Stimulated activated CD4-positive, alpha-beta T cell treated with anti-CD3 and anti-CD28 coated beads, Interleukin-2, amount 100 ng/mL, for 24 hours (primary cell): ENCODE measurements at regions not wholly inside any gene's neighbourhood (a gene's known extent, or its start where the extent isn't known, plus 50 kb on each side); places are given as distances from the start of the nearest gene placed in this dataset.
"Not testable (repeated sequence)": the region's sequence is repeated elsewhere in the genome, so short reads cannot be mapped to it uniquely, and the experiment has no call there.

Experiments
- DNase-seq, 2 donors: peaks; one replicate each; pipeline ENCODE4 v3.0.0-alpha.2; 2020

GRCh38 chr3:188003188-188004171 is 150.5 kb upstream of the LPP start:
- DNase-seq: no peak

- DNase-seq: no peak
These were observed 147.1 kb upstream of the LPP start for GRCh38 chr3:188006726-188007393.

GRCh38 chr3:188007897-188008296 is 146.1 kb upstream of the LPP start:
- no peak for DNase-seq

GRCh38 chr3:188008582-188009213 is 145.3 kb upstream of the LPP start:
- no peak for DNase-seq

- DNase-seq: no peak
These were observed 143.5 kb upstream of the LPP start for GRCh38 chr3:188010478-188010877.

- DNase-seq: no peak
These were observed 134.2 kb upstream of the LPP start for GRCh38 chr3:188019727-188020126.

- DNase-seq: no peak
These were observed 132.9 kb upstream of the LPP start for GRCh38 chr3:188021041-188021440.

GRCh38 chr3:188021502-188022040 is 132.4 kb upstream of the LPP start:
- DNase-seq: no peak

- not testable (repeated sequence) for DNase-seq
These were observed 131.1 kb upstream of the LPP start for GRCh38 chr3:188022902-188023301.

GRCh38 chr3:188025555-188025954 is 128.4 kb upstream of the LPP start:
- DNase-seq: no peak

- no peak for DNase-seq
These were observed 127.6 kb upstream of the LPP start for GRCh38 chr3:188026191-188026968.

GRCh38 chr3:188031121-188031520 is 122.8 kb upstream of the LPP start:
- no peak for DNase-seq

- DNase-seq: no peak
These were observed 119.0 kb upstream of the LPP start for GRCh38 chr3:188034989-188035388.

GRCh38 chr3:188036375-188037194 is 117.4 kb upstream of the LPP start:
- no peak for DNase-seq

- DNase-seq: no peak
These were observed 116.7 kb upstream of the LPP start for GRCh38 chr3:188037195-188037718.

- no peak for DNase-seq
These were observed 115.9 kb upstream of the LPP start for GRCh38 chr3:188037965-188038581.

- no peak for DNase-seq
These were observed 112.8 kb upstream of the LPP start for GRCh38 chr3:188041193-188041592.

- DNase-seq: no peak
These were observed 112.1 kb upstream of the LPP start for GRCh38 chr3:188041895-188042294.

- DNase-seq: no peak
These were observed 111.5 kb upstream of the LPP start for GRCh38 chr3:188042466-188042865.

GRCh38 chr3:188043891-188044290 is 110.1 kb upstream of the LPP start:
- DNase-seq: no peak
